G401.6 (cell line): ENCODE measurements at regions not wholly inside any gene's neighbourhood (a gene's known extent, or its start where the extent isn't known, plus 50 kb on each side); places are given as distances from the start of the nearest gene placed in this dataset.
A peak's percentile ranks its signal among the peaks of the same experiment; 100 is the strongest.

Experiments used
- FAIRE-seq: peaks from 2 replicates; lab custom pipeline; 2012; peaks lifted over from hg19 to GRCh38; lab: Jason Lieb, UNC

DNA sequence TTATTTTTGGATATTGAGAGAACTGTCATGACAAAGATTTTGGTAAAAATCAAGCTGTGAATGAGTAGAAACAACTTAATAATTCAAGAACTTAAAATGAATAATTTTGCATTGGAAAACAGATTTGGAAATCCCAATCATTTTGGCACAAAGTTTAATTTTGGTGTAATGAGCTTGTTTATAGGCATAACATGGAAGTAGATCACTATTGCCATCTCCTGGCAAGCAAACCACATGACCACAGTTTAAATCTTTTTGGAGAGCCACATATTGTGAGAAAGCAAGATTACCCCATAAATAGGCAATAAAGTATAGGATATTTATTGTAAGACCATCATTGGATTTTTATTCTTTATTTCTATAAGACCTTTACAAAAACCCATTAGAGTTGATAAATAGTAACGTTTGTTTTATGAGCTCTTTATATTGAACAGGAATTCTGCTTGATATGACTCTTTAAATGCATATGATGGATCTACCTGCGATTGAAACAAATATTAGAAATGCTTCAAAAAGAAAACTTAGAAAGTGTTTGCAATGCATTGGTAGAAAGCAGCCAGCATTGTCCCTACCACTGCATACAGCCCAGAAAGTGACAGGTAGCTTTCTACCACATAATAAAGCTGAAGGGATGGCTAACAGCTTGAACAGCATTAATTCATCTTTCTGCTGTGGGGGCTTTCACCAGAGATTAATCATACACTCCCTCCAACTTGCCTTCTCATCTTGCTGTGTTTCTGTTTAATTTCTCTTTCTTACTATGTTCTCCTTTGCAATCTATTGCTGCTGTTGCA lies 766.8 kb downstream of the TBL1XR1 start:
- peak; percentile 95 for FAIRE-seq

DNA sequence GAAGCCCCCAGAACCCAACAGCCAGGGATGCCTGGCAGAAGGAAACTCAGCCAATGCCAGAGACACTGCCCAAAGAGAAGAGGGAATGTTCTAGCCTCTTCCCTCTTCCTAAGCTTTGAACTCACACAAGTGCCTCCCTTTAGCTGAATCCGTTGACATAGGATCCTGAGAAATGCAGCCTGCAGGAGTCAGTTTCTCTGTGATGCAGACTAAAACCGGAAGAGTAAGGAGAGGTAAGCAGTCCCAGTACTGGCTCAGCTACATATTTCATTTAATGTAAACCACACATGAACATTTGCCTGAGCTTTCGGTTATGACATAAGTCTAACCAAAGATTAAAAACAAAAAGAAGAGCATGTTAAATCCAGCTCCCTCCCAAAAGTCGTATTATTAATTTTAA lies 768.7 kb downstream of the TBL1XR1 start:
- FAIRE-seq, result no peak

GRCh38 chr3:176426371-176426770 lies 770.9 kb downstream of the TBL1XR1 start:
- no peak for FAIRE-seq

GRCh38 chr3:176416870-176417269 lies 780.4 kb downstream of the TBL1XR1 start:
- FAIRE-seq, result no peak

DNA sequence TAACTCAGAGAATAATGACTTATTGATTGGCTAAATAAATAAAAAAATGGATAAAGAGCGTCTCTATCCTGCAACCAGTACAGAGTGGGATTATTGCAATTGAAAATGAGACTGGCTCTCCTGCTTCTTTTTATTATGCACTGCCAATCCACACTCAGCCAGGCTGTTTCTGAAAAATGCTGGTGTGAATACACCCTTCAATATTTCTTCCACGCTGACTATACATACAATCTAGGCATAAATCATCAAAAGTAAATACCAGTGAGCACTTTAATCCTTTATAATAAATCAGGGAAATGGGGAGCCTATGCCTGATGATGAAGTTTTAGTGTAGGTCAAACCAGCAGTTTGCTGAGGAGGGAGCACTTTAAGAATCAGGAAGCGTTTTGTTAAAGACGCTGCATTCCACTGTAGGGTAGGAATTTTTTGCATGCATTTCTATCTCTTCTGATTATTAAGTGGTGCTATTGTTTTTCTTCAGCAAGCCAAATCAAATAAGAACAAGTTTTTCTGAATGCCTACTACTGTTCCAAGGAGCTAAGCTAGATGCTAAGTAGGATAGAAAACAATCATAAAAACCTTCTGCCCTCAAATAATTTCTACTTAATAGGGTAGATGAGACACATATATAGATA lies 781.5 kb downstream of the TBL1XR1 start:
- FAIRE-seq, result no peak

- no peak for FAIRE-seq
Observed at GRCh38 chr3:176412771-176413170, 784.5 kb downstream of the TBL1XR1 start.

DNA sequence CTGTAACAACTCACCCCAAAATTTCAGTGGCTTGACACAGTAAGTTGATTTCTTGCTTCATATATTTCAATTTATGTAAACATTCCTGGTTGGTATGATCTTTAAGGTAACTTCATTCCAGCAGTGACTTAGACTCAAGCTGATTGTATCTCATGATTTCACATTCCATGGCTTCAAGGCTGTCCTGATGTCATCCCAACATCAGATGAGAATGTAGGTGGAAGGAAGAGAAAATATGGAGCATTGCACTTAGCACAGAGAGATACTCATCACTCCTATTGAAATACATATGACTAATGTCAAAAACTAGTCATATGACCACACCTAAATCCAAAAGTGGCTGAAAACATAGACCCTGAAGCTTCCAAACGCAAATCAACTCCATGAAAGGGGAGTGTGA lies 793.8 kb downstream of the TBL1XR1 start:
- no peak for FAIRE-seq

DNA sequence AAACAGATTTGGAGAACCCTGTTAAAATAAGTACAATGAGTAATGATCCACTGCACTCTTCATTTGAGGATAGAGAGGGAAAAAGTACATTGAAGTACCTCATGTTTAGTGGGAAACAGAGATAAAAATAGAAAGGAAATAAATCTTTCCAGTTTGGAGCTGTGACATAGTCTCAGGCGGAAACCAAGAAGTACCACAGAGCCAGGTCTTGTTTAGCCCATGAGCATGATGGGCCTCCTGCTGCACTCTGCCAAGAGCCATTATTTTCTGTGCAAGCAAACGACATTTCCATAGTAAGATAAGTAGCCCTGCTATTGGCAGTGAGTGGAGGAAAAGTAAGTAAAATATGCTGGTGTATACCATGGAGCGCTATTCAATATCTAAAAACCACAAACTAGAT lies 796.1 kb downstream of the TBL1XR1 start:
- FAIRE-seq, result no peak

- FAIRE-seq, result no peak
Observed at GRCh38 chr3:176399193-176399592, 798.1 kb downstream of the TBL1XR1 start.

DNA sequence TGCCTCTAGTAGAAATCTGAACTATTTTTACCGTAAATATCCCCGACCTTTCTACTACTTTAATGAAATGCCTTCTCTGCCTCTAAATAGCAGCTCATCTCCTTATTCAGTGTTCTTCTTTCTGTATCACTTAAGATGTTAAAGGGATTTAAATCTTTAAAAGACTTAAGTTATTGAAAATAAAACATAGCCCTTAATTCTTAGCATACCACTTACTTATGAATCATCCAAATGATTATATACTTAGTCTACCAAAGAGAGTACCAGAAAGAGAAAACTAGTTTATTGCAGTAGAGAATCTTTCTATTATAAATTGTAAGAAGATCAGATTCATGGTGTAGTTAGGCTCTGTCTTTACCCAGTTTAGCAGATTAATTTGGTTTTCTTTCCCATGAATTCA lies 802.0 kb downstream of the TBL1XR1 start:
- no peak for FAIRE-seq

DNA sequence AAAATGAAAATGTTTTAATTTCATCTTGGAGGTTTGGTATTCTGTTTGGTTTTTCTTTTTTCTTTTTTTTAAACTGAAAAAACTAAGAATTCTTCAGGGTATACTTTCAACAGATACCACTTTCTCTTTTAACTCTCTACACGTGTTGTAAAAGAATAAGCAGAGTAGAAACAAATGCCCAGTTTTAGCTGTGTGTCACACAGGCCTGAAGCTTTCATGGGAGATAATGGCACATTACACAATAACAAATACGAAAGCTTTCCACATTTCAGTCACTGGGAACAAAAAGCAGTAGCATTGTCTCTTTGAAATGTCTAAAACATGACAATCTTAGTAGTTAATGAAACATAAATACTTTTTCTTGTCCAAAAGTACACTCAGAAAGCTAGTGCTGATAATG lies 818.5 kb downstream of the TBL1XR1 start:
- FAIRE-seq, result no peak

GRCh38 chr3:176376531-176376930 lies 820.8 kb downstream of the TBL1XR1 start:
- no peak for FAIRE-seq

DNA sequence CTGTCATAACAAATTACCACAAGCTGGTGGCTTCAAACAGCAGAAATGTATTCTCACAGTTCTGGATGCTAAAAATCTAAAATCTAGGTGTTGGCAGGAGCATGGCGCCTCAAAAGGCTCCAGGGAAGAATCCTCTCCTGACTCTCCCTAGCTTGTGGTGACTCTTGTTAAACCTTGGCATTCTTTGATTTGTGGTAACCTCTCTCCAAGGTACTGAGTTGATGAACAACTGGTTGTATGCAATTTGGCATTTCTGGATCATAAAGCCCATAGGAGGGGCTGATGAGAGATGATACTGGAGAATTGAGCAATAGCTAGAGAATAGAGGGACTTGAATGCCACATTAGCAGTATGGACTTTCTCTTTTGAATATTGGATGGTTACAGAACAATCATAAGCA lies 821.8 kb downstream of the TBL1XR1 start:
- no peak for FAIRE-seq

DNA sequence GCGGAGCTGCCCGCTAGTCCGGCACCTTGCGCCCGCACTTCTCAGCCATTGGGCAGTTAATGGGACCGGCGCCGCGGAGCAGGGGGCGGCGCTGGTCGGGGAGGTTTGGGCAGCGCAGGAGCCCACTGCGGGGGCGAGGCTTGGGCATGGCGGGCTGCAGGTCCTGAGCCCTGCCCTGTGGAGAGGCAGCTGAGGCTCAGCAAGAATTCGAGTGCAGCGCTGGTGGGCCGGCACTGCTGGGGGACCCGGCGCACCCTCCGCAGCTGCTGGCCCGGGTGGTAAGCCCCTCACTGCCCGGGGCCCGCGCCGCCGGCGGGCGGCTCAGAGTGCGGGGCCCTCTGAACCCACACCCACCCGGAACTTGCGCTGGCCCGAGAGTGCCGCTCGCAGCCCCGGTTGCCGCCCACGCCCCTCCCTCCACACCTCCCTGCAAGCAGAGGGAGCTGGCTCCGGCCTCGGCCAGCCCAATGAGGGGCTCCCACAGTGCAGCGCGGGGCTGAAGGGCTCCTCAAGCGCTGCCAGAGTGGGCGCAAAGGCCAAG lies 835.0 kb downstream of the TBL1XR1 start:
- FAIRE-seq, result no peak

DNA sequence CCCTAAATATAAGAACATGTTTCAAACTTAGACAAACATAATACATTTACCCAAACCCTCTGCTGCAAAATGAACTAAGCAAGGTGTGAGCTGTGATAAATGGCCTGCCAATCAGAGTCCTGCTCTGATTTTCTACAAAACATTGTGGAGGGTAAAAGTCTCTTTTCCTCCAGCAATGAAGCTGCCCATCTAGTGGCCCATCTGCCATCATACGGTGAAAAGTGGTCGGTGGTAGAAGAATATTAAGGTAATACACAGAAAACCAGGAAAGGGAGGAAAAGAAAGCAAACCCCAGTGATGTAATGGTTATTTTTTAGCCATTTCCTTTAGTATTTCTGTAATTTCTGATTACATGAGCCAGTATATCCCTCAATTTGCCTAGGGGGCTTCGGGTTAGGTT lies 838.1 kb downstream of the TBL1XR1 start:
- no peak for FAIRE-seq

DNA sequence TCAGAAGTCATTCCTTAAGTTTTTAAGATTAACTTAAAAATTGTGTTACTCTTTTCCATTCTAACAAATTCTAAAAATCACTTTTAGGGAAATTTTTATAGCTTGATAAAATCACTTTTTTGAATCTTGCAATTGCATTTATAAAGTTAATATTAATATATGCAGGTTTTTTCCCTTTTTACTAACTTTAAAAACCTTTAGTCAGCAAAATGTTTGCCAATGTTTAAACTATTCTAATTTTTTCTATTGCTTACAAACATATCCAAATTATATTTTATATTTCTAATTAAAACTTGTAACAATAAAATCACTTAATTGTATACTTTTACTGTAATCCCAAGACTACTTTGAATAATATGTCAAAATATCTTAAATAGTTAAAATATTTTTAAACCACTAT lies 839.4 kb downstream of the TBL1XR1 start:
- peak; percentile 87 for FAIRE-seq

- no peak for FAIRE-seq
Observed at GRCh38 chr3:176354843-176355242, 842.4 kb downstream of the TBL1XR1 start.

DNA sequence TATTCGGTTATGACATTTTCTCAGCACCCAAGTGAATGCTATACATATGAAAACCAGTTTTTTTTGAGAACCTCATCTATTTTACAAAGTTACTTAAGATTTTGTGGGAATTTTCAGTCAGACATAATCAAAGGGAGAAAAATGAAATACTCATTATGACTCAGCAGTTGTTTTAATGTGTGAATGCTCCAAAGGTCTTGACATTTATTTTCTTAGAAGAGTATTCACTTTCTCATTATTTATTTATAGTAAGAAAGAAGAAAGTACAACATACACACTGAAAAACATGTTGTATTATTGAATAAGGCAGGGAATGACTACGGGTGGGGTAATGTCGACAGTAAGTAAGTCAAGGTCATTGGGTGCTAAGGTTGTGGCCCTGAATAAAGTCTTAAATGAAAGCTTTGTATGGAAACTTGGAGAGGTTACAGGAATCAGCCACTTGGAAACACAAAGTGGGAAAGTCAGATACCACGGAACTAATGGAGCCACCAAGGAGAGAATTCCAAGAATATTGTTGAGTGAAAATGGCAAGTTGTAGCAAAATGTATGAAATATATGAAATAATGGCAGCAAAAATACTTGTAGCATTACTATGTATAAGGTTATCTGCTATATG lies 844.5 kb downstream of the TBL1XR1 start:
- no peak for FAIRE-seq

GRCh38 chr3:176351408-176351807 lies 845.9 kb downstream of the TBL1XR1 start:
- no peak for FAIRE-seq

- FAIRE-seq, result no peak
Observed at GRCh38 chr3:176349706-176350105, 847.6 kb downstream of the TBL1XR1 start.

GRCh38 chr3:176347424-176348146 lies 849.7 kb downstream of the TBL1XR1 start:
- FAIRE-seq, result no peak

DNA sequence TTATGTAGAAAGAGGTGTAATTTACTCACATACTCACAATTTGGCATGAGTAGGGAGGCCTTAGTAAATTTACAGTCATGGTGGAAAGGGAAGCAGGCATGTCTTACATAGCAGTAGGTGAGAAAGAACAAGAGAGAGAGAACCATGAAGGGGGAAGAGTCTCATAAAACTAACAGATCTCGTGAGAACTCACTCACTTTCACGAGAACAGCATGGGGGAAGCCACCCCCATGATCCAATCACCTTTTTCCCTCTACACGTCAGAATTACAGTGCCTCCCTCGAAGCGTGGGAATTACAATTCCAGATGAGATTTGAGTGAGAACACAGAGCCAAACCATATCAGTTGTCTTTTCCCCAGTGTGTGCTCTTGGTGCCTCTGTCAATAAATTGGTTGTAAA lies 855.3 kb downstream of the TBL1XR1 start:
- FAIRE-seq, result no peak

DNA sequence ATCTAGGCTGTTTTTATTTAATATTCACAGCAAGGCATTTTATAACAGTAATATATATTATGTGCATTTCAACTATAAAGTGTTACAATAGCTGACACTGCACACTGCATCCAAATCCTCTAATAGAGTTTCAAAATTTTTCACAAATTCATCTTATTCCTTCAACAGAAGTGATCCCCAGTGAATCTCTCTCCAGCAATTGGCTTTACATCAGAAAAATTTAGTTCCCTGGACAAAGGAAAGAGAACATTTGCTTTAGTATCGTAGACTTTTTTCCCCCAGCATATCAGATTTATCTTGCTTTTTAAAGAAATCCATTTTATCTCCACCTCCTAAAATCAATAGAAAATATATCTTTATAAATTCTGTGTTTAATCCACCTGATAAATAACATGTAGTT lies 868.6 kb downstream of the TBL1XR1 start:
- FAIRE-seq, result no peak
